Renal cortical epithelial cell (primary cell): ENCODE measurements at regions not wholly inside any gene's neighbourhood (a gene's known extent, or its start where the extent isn't known, plus 50 kb on each side); places are given as distances from the start of the nearest gene placed in this dataset.
"Not testable (repeated sequence)": the region's sequence is repeated elsewhere in the genome, so short reads cannot be mapped to it uniquely, and the experiment has no call there.

Experiments used
- DNase-seq: peaks from one replicate; pipeline ENCODE4 v3.0.0-alpha.2; 2011; ENCODE audit warnings: low read depth

DNA sequence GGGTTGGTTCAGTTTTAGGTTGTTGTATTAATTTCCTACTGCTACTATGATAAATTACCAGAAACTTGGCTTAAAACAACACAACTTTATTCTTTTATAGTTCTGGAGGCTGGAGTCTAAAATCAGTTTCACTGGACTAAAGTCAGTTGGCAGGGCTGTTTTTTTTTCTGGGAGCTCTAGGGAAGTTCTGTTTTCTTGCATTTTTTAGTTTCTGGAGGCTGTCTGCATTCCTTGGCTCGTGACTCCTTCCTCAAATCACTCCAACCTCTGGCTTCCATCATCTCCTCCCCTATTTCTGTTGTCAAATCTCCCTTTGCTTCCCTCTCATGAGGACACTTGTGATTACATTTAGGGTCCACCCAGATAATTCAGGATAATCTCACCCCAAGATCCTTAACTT lies 51.3 kb upstream of the SUB1 start:
- DNase-seq = no peak

DNA sequence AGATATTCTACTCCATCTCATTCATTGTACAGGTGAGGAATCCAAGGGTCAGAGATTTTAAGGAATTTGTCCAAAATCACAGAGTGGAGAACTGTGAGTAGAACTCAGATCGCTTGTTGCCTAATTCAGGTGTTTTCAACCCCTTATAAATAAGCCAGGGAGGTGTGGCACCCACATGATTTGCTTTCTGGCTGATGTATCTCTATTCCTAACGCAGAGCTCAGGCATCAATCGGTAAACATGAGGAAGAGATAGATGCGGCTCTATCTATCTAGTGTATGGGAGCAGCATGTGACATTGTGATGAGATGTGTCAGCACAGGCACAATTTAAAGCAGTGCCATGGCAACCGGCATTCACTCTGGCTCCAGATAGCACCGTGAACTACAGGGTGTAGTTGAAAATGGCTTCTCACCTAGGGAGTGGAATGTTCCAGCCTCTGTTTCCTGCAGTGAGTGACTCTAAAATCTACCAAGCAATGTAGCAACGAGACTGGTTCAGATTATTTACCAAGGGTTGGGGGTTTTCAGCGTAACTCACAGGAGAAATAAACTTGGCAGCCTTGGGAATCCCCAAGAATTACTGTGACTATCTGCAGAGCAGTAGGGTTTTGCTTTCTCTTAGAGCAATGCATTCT lies 53.4 kb upstream of the SUB1 start:
- peak; percentile 43 for DNase-seq

GRCh38 chr5:32527321-32527720 lies 58.0 kb upstream of the SUB1 start:
- not testable (repeated sequence) for DNase-seq

DNA sequence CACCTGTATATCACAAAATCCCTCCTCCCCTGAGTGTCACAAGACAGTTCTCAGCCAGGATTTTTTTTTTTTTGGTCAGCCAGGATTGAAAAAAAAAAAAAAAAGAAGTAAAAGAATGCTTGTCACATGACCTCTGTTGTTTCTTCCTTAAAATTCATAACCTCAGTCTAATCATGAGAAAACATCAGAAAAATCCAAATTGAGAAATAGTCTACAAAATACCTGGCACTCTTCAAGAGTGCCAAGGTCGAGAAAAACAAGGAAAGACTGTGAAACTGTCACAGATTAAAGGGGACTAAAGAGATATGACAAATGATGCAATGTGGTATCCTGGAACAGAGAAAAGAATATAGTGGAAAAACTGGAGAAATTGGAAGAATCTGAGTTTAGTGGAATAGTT lies 58.5 kb upstream of the SUB1 start:
- DNase-seq = no peak

DNA sequence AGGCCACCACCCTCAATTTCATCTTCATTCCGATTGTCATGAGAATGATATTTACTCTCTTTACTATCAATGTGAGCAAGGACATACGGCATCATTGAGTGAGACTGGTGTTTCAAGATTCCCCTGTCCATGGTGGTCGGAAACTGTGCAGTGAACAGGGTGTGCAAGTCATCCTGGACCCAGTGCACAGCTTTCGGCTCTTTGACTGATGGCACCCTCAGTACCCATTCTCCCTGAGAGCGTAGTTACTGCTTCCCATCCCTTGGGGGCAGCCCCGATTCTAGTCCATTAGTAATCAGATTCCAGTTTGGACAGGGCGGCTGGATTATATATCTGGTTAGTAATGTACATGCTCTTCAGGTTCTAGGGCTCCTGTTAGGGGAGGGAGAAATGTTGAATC lies 61.7 kb upstream of the SUB1 start:
- DNase-seq = no peak

- no peak for DNase-seq
Observed at GRCh38 chr5:32522429-32523143, 62.8 kb upstream of the SUB1 start.

GRCh38 chr5:32521481-32521880 lies 63.9 kb upstream of the SUB1 start:
- no peak for DNase-seq

DNA sequence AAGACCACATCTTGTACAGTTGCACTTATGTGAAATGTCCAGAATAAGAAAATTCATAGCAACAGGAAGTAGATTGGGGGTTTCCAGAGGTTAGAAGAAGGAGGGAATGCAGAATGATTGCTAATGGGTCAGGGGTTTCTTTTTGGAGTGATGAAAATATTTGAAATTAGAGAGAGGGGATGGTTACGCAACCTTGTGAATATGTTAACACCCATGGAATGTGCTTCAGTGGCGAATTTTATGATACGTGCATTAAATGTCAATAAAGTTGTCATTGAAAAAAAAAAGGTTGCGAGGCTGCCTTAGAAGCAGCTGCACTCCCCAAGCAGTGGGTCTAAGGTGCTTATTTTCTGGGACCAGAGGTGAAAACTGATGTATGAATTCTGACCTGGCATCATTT lies 64.4 kb upstream of the SUB1 start:
- no peak for DNase-seq

GRCh38 chr5:32520356-32520755 lies 65.0 kb upstream of the SUB1 start:
- no peak for DNase-seq

DNA sequence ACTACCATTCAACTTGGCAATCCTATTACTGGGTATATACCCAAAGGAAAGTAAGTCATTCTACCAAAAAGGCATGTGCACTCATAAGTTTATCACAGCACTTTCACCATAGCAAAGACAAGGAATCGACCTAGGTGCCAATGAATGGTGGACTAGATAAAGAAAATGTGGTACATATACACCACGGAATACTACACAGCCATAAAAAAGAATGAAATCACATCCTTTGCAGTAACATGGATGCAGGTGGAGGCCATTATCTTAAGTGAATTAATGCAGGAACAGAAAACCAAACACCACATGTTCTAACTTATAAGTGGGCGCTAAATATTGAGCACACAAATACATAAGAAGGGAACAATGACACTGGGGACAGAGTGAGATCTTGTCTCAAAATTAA lies 65.8 kb upstream of the SUB1 start:
- no peak for DNase-seq

DNA sequence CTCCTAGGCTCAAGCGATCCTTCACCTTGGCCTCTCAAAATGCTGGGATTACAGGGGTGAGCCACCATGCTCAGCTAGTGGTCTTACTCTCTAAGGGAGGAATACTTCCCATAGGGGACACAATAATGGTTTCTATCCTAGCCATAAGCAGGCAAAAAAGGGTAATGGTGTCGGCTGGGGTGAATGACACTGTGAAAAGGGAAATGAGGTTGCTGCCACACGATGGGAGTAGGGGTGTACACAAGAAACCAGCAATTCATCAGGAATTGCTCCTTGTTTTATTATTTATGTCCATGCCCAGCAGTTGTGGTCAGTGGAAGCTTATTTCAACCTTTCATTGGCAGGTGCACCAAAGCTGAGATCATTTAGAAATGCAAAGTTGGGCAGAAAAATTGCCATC lies 70.3 kb upstream of the ZFR start:
- no peak for DNase-seq

DNA sequence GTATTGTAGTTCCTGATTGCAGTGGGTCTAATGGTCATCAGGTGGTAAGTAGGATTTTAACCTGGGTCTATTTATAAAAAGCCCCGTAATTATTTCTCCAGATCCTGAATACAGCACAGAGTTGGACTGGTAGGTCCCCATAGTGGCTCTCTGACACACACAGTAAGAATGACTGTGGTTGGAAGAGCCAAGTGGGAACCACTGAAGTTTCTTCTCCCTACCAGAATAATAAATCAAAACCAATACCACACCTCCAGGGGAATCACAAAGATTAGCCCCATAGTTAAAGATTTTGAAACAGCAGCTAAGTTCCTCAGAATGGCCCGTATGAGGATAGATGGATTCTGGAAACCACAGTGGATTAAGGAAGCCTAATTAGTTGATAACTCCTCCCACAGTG lies 68.4 kb upstream of the ZFR start:
- no peak for DNase-seq

GRCh38 chr5:32511776-32512374 lies 67.3 kb upstream of the ZFR start:
- DNase-seq = no peak

DNA sequence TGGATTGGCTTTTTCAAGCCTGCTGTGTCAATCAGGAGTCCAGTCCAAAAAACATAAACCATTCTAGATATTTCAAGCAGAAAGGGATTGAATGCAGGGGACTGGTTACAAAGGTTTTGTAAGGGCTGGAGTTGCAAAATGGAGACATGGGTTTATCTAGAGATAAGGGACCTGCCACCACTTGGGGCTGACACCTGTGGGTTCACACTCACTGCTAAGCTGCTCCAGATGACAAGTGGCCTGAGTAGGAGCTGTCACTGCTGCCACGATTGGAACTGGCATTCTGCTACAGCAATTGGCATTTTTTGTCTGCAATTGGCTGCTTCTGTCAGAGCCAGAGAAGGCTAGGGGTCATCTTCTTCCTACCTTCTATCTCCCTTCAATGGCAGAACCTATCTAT lies 66.3 kb upstream of the ZFR start:
- no peak for DNase-seq

GRCh38 chr5:32508806-32509805 lies 64.6 kb upstream of the ZFR start:
- DNase-seq = no peak

GRCh38 chr5:32507738-32508434 lies 63.3 kb upstream of the ZFR start:
- DNase-seq = no peak

- no peak for DNase-seq
Observed at GRCh38 chr5:32506799-32507198, 62.3 kb upstream of the ZFR start.

- DNase-seq = no peak
Observed at GRCh38 chr5:32506201-32506661, 61.7 kb upstream of the ZFR start.

DNA sequence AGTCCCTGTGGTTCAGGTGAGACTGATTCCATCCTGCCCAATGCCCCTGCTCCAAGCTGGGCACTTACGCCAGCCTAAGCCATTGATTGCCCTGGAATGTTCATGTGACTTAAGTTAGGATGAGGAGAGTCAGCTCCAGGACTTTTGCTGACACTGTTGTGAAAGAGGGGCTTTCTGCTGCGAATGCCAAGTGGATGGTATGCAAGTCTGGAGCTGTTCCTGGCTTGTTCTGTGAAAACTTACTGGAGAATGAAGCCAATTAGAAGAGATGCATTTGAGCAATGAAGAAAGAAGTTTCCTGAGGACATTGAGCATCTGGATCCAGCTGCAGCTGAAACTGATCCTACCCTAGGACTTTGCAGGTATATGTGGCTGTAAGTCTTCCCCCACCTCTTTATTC lies 61.2 kb upstream of the ZFR start:
- DNase-seq = peak; percentile 4

GRCh38 chr5:32504989-32505596 lies 60.6 kb upstream of the ZFR start:
- DNase-seq = no peak
